NCI-H187 (cell line): ENCODE measurements at regions not wholly inside any gene's neighbourhood (a gene's known extent, or its start where the extent isn't known, plus 50 kb on each side); places are given as distances from the start of the nearest gene placed in this dataset.

Experiments used
- DNase-seq, 2 experiments: peaks; one replicate each; lab custom pipeline; 2025; lab: John Stamatoyannopoulos, UW

- DNase-seq = no peak
These were observed 57.8 kb upstream of the FUT8 start for GRCh38 chr14:65354715-65355114.

- DNase-seq = no peak
These were observed 56.1 kb upstream of the FUT8 start for GRCh38 chr14:65356327-65356836.

- DNase-seq = no peak
These were observed 55.4 kb upstream of the FUT8 start for GRCh38 chr14:65357113-65357512.

- DNase-seq = no peak
These were observed 54.8 kb upstream of the FUT8 start for GRCh38 chr14:65357689-65358088.

- no peak for DNase-seq
These were observed 53.0 kb upstream of the FUT8 start for GRCh38 chr14:65359503-65359902.

GRCh38 chr14:65360144-65360784 lies 52.3 kb upstream of the FUT8 start:
- DNase-seq = peak; percentile 21 to 28

GRCh38 chr14:65361920-65362319 lies 50.6 kb upstream of the FUT8 start:
- no peak for DNase-seq
